ENCODE measurements at regions not wholly inside any gene's neighbourhood (a gene's known extent, or its start where the extent isn't known, plus 50 kb on each side); places are given as distances from the start of the nearest gene placed in this dataset.

- Mint-ChIP-seq H3K27me3 (no peaks in the 10 kb centered on the region), H3K9me3 (peaks cover 10% of the 10 kb centered on the region), H3K27ac (no peak overlapping the region), H3K4me3 (no peak overlapping the region), H3K4me1 (no peaks in the 10 kb centered on the region), H3K36me3 (ENCODE audit: low read depth) (no peaks in the 10 kb centered on the region)
- CTCF ChIA-PET, result no interaction called here
- no peak for DNase-seq
- POLR2A ChIA-PET, result no interaction called here
Measured at GRCh38 chr5:116358015-116358523, 216.6 kb downstream of the SEMA6A start.

GRCh38 chr5:116355819-116356601, 218.6 kb downstream of the SEMA6A start:
- no peaks in the 10 kb centered on the region for H3K27me3 Mint-ChIP-seq
- H3K36me3 Mint-ChIP-seq (ENCODE audit: low read depth), result no peaks in the 10 kb centered on the region
- CTCF ChIA-PET, result no interaction called here
- H3K27ac Mint-ChIP-seq, result no peak overlapping the region
- POLR2A ChIA-PET, result no interaction called here
- DNase-seq, result no peak
- no peaks in the 10 kb centered on the region for H3K4me1 Mint-ChIP-seq
- peaks cover 3% of the 10 kb centered on the region for H3K9me3 Mint-ChIP-seq
- H3K4me3 Mint-ChIP-seq, result no peak overlapping the region

GRCh38 chr5:116354699-116355098, 219.9 kb downstream of the SEMA6A start:
- no peak for DNase-seq
- Mint-ChIP-seq H3K27me3 (no peaks in the 10 kb centered on the region), H3K4me1 (no peaks in the 10 kb centered on the region), H3K9me3 (peaks cover 3% of the 10 kb centered on the region), H3K36me3 (ENCODE audit: low read depth) (no peaks in the 10 kb centered on the region), H3K4me3 (no peak overlapping the region), H3K27ac (no peak overlapping the region)
- CTCF ChIA-PET, result interaction anchor here (0.6 kb wide), 1 partner anchor 549 kb away, joined by 3 read pairs; no protein-coding TSS in a partner anchor
- POLR2A ChIA-PET, result no interaction called here

GRCh38 chr5:116347657-116348056, 227.0 kb downstream of the SEMA6A start:
- no peaks in the 10 kb centered on the region for H3K4me1 Mint-ChIP-seq
- CTCF ChIA-PET, result no interaction called here
- no peak overlapping the region for H3K27ac Mint-ChIP-seq
- no peak for DNase-seq
- no peak overlapping the region for H3K4me3 Mint-ChIP-seq
- H3K27me3 Mint-ChIP-seq, result no peaks in the 10 kb centered on the region
- POLR2A ChIA-PET, result no interaction called here
- H3K9me3 Mint-ChIP-seq, result peaks cover 5% of the 10 kb centered on the region
- no peaks in the 10 kb centered on the region for H3K36me3 Mint-ChIP-seq (ENCODE audit: low read depth)

GRCh38 chr5:116343961-116344360, 230.7 kb downstream of the SEMA6A start:
- Mint-ChIP-seq H3K27ac (no peak overlapping the region), H3K9me3 (peaks cover 4% of the 10 kb centered on the region), H3K36me3 (ENCODE audit: low read depth) (no peaks in the 10 kb centered on the region), H3K4me3 (no peak overlapping the region), H3K27me3 (no peaks in the 10 kb centered on the region), H3K4me1 (no peaks in the 10 kb centered on the region)
- ChIA-PET POLR2A (no interaction called here), CTCF (no interaction called here)
- DNase-seq, result no peak

All from activated CD4-positive, alpha-beta memory T cell treated with anti-CD3 and anti-CD28 coated beads, Interleukin-2, amount 10 ng/mL, durations not matched to agents 7 days and 5 days (primary cell).